HG02884 (cell line): ENCODE measurements at regions not wholly inside any gene's neighbourhood (a gene's known extent, or its start where the extent isn't known, plus 50 kb on each side); places are given as distances from the start of the nearest gene placed in this dataset.

Experiments
- ATAC-seq: cut with Tn5 transposase; IDR thresholded peaks from one replicate; pipeline ENCODE4 v1.9.1; 2021; ENCODE audit warnings: mild to moderate bottlenecking, moderate library complexity; ENCODE audit not compliant: unreplicated experiment

DNA sequence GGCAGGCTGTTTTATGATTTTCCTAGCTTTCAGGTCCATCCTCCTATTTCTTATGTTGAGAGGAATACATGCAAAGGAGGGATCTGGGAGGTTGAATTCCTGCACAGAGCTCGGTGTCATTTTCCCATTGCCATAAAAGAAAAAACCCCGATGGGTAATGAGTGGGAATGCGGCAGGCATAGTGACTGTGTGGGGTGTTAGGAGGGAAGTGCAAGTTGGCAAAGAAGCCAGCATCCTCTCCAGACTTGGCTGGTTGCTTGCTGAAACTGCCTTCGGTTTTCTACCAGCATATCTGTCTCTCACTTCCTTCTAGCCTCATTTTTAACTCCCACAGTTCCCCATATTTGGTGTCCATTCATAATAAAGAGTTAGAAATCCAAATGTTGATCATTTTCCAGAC lies 1046.1 kb downstream of the SLC6A15 start:
- ATAC-seq = no peak

DNA sequence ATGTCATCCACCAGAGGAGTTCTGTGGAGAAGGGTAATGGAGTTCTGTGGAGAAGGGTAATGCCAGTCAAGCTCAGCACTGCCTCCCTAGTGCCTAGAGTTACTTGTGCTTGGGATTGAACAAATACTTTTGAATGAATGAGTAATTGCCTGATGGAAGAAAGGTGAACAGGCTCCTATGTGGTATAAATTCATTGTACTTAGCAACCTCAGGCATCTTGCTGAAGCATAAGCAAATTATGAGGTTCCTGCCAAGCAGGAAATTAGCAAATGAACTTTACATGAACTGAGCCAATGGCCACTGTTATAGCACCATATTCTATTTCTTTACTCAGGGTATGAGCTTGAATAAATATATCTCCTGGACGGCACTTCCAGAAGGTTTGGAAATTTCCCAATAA lies 1047.2 kb downstream of the SLC6A15 start:
- no peak for ATAC-seq

DNA sequence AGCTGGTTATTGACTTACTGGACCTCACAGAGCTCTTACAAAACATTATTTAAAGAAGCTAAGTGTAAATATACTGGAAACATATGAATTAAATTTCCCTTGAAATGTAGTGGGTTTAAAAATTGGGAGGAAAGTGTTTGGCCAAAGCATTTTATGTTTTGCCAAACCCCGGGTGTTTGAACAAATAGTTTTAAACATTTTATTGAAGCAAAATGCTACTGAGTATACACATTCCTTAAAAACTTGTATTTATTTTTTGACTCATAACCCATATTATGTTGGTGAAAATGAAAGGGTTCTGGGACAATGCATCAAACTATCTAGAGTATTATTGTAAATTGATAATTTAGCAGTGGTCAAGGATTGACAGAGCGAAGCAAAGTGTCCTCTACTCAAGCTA lies 1048.5 kb downstream of the SLC6A15 start:
- no peak for ATAC-seq

DNA sequence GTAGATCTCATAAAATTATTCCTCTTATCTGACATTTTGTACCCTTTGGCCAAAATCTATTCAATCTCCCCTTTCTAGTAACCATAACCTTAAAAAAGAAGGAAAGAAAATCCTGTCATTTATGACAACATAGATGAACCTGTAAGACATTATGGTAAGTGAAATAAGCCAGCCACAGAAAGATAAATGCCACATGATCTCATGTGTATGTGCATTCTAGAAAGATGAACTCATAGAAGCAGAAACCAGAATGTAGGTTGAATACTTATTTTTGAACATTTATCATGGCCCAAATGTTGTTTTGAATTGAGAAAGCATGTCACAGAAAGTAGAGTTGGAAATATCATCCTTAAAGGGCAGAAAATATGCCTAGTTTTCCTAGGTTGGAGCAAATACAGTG lies 1053.6 kb downstream of the SLC6A15 start:
- ATAC-seq = no peak

DNA sequence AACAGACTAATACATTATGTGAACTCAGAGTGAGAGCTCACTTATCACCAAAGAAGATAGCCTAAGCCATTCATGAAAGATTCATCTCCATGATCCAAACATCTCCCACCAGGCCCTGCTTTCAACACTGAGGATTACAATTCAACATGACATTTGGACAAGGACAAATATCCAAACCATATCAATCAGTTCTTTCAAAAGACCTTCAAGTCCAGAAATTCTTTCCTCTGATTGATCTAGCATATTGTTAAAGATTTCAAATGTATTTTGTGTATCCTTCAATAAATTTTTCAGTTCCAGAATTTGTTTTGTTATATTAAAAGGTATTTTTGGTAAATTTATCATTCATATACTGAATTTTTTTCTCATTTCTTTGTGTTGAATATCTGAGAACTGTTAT lies 1055.8 kb downstream of the SLC6A15 start:
- no peak for ATAC-seq

DNA sequence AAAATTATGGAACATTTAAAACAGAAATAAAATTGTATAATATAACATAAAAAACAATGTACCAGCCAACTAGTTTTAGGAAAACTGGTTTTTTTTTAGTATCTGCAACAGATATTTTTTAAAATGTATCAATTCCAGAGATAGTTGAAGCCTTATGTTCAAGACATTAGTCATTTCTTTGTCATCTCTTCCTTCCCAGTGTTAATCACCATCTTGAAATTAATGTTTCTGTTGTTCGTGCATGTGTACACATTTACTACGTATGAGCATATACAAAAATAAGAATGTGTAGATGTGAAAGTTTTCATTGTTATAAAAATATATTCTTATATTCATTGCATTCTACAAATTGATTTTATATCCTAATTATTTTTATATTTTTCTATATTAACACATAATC lies 1062.1 kb downstream of the SLC6A15 start:
- ATAC-seq = no peak

DNA sequence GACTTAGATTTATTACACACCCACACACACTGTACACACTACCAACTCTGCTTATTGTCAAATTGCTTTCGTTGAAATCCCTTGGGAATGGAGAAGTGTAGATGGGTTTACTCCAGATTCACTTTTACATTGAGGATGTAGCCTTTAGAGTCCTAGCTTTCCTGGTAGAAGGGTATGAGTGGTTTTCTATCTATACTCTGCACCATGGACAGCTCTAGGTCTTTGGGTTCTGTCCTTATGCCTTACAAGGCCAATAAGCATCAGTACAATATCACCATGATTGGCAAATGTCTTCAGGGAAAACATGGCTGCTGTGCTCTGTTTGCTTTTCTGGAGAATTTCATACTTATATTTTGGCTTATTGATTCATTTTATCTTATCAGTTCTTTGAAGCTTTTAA lies 1063.9 kb downstream of the SLC6A15 start:
- ATAC-seq = no peak

DNA sequence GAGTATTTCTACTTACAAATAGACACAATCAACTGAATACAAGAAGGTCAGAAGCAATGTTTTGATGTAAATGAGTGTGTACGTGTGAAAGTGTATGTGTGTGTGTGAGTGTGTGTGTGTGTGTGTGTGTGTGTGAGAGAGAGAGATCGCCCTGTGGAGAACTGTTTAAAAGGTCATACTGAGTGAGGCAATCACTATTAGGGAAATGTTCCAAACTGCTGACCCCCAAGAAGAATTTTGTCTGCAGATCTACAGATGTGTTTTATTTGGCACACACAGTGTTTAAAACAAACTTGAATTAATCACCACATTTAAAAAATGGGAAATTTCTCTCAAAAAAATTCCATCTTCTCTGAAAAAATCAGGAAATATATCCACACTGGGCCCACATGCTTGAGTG lies 1069.1 kb downstream of the SLC6A15 start:
- no peak for ATAC-seq

DNA sequence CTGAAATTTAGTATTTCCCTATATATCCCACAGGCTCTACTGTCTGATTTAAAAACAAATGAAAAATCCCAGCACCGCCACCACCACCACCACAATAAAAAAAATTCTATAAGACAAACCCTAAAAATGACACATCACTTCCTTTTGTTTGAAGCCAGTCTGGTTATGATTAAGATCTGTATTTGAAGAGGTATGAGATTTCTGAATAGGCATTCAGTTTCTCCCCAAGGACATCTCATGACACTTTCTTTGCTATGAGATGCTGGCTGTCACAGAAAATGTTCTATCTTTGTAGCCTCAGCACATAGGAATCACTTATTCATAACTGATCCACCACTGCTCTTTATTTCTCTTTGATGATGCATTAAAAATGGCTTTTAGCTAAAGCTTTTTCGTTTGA lies 1071.0 kb downstream of the SLC6A15 start:
- ATAC-seq = no peak

DNA sequence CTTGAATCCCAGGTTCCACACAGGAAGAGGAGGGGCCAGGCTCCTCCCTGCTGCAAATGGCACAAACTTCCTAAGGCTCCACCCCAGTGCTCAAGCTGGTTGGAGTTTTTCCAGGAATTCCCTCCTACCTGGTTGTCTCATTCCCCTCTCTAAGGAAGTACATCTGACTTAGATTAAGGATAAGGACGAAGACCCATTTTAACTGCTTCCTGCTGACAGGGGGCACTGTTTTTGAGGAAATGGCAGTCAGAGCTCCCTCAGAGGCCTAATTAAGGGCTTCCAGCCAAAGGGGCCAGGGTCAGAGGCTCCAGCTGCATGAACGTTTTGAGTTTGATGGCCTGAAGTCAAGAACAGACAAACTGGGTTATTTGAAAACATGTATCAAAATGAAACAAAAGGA lies 1084.7 kb downstream of the SLC6A15 start:
- ATAC-seq = no peak

DNA sequence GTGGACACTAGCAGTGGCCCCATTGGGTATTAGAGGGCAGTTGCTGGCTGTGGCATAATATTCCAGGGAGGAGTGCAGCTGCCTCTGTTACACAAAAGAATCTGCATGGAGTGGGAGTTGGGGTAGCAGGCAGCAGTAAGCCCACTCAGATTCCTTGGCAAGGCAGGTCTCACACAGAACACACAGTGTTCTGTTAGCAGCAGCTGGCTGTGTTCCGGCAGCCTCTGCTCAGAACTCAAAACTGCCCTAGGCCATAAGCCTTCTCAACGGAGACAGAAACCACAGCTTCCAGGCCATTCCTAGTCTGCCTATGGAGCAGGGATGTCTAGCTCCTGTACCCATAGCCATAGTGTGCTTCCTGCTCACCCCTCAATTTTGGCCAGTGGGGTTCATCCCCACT lies 1085.4 kb downstream of the SLC6A15 start:
- no peak for ATAC-seq

DNA sequence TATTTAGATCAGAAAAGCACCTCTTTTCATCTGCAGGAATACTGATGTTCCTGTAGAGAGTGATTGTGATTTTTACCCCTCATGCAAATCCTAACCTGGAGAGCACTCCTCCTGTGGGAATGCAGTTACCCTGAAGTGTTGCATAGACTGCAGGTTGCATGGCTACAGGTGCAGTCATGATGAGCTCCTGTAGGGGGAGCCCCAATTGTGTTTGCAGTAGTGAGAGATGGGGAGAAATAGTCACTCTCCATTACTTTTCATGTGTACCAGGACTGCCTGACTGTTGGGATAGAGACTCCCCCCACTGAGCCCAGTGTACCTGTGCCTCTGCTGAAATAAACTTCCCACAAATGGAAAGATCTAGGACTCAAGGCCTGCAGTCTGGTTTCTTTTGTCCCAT lies 1086.5 kb downstream of the SLC6A15 start:
- ATAC-seq = peak; percentile 67

DNA sequence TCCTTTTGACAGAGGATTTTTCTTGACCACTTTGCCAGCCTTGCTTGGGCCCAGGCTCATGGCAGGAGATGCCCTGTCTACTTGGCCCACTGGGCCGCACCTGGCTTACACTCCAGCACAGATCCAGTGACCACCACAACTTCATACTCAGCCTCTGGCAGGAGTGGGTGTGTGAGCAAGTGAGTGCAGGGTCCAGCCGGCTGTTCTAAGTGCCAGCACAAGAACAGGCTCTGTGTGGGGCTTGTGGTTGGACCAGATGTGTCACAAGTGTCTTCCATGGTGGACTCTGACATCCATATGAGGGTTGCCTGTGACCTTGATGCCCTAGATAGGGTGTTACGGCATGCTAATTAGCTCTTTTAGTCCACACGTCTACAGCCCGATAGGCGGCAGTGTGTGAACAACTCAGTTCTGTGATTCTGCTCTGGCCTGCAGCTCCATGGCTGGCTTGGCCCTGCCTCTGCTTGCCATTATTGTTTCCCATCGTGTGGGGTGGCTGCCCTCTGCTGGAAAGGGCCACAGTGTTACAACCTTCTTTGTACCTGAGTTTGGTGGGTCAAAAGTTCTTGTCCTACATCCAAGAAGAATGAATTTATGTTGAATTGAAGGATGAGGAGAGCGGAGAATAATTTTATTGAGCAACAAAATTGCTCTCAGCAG lies 1089.1 kb downstream of the SLC6A15 start:
- peak; percentile 78 for ATAC-seq

DNA sequence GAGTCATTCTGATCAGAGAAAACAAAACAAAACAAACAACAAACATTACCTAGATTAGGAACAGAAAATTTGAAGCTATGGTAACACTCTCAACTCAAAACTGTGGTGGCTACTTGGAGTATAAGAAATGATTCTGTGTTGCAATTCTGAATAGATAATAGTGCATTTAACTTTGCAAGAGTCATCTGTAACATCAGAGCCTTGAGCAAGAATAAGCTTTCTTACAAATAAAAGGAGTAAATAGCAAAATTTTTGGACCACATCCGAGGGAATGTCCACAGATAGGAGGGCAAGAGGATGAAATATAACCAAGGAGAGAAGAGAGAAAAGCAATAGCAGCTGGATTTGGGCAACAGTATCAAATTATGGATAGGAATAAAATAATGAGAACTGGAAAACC lies 1090.6 kb downstream of the SLC6A15 start:
- ATAC-seq = no peak

DNA sequence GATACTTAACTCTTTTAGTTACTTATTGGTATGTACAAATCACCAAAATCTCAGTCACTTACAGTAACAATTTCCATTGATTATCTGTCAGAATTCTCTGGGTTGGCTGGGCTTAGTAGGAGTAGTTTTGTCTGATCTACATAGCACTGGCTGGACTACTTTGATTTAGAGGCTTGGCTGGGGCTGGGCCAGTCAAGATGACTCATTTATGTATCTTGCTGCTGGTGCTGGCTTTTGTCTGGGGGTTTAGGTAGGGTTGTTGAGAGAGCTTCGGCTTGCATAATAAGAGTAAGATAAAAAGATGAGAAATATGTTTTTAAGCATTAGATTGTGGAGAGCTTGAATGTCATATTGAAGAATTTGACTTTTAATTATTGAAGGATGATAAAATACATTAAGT lies 1093.7 kb downstream of the SLC6A15 start:
- no peak for ATAC-seq

DNA sequence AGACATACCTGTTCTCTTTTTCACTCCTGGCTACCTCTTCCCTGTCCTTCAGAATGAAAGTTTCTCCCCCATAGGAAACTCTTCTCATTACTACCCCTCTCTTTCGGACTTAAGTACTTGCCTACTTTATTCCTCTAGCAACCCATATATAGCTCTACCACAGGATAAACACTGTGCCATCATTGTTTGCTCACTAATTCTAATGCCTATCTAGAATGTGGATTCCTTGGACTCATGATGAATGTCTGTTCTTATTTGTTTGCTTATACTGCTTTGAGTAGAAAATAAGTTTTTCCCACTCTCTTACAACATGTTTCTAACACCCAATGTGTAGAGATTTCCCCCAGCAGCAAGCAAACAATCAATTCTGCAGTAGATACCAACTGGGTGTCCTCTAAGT lies 1094.9 kb downstream of the SLC6A15 start:
- ATAC-seq = no peak

DNA sequence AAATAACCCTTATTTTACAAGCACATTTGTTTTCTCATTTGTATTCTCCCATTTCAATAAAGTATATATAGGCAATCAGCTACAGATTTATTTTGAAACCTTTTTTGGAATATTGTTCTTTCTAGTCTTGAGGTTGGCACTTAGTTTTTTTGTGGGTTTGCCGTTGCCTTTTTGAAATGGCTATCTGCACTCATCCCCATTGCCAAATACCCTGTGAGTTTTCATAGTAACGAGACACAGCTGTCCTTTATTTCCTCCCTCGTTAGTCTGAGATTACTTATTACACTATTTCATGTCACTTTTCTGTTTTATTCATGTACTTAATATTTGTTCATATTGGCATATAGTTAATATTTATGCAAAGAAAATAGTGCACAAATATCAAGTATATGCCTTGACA lies 1104.0 kb downstream of the SLC6A15 start:
- no peak for ATAC-seq

DNA sequence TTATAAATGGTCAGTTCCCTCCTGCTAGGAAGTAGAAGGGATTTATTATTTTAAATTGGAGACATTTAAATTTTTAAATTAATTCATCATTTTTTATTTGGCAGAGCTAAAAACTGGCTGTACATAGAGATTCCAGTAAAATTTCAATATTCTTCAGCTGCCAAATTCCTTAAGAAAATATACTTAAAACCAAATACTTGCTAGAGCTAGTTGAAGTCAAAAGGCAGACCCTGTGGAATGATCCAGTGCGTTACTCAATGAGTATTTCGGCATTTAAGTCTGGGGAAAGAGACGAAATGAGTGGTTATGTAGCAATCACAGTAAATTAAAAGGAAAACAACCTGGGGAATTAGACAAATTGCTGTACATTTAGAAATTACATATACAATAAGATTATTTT lies 1104.7 kb downstream of the SLC6A15 start:
- ATAC-seq = no peak

DNA sequence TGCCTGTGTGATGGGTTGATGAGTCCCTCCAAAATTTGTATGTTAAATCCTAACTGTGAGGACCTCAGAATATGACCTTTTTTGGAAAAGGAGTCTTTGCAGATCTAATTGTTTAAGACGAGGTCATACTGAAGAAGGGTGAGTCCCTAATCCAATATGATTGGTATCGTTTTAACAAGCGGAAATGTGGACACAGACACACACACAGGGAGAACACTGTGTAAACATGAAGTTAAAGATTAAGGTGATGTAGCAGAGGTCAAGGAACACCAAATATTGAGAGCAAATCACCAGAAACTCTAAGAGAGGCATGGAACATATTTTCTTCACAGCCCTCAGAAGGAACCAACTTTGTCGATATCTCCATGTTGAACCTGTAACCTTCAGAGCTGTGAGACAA lies 1106.7 kb downstream of the SLC6A15 start:
- ATAC-seq = no peak

DNA sequence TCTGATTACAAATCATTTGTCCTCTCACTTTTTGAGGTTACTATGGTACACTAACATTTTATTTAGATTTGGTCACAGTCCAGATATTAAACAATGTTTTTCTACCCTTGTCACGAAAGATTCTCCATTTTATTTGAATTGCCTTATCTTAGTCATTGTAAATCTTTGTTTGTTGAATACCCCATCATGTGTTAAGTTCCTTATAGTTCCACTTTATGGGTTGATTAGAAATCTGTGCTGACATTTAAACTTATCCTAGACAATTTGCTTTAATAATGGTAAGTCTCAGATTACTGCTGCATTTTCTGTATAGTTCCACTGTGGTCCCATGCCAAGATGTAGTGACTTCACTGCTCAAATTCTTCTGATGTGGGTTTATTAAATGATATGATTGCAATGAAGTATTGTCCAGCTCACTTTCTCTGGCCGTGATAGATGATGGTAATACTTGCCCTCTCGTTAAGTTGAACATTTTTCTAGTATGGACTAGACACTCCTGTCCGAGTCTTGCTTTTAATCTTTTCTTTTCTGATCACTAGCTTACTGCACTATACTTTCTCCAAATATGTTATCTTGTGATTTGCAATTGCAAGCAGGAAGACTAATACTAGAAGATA lies 1107.3 kb downstream of the SLC6A15 start:
- no peak for ATAC-seq

DNA sequence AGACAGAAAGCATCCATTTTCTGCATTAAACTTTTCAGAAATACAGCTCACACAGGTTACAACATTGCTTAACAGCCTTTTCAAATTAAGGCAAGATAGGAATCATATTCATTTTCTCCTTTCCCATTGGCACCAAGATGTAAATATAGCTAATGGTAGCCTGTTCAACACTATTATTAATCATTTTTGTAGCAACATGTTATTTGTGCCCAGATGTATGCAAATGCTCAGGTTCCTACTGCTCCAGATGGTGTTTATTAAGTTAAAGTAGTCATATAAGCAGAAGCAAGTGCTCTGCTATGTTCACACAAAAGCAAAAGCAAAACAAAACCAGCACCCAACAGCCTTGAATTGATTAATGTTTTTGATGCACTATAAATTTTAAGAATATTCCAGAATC lies 1110.6 kb downstream of the SLC6A15 start:
- ATAC-seq = no peak

DNA sequence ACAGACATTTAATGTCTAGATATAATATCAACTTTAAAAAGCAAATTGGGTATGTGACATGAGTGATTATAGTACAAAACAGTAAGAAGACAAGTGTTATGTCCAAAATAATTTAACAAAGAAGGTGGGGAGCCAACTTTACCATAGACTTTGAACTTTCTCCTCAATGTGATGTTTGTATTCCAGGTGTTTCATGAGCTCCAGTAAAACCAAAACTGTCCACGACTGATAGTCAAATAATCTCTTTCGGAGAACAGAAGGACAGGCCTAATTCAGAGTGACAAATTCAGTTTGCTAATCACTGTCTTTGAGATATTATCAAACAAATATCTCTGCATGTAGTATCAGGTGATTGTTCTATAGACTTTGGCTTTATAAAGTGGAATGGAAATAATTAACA lies 1112.6 kb downstream of the SLC6A15 start:
- ATAC-seq = no peak

DNA sequence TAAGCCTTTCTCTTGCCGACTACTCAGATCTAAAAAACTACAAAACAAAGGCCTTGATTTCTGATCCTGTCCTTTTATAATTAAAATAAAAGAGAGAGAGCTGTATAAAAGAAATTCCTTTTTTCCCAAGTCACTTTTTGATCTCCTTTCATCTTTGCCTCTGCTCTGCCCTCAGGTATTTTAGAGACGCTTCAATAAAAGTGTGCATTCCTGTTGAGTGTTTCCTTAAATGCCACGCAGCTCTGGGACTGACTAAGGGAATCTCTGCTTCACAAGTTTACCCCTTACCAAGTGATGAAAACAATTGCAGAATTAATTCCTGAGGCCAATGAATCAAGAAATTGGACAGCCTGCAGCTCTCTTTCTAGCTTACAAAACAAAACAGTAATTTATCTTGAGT lies 1109.8 kb downstream of the TMTC2 start:
- no peak for ATAC-seq
